ENCODE measurements at regions not wholly inside any gene's neighbourhood (a gene's known extent, or its start where the extent isn't known, plus 50 kb on each side); places are given as distances from the start of the nearest gene placed in this dataset.

DNA sequence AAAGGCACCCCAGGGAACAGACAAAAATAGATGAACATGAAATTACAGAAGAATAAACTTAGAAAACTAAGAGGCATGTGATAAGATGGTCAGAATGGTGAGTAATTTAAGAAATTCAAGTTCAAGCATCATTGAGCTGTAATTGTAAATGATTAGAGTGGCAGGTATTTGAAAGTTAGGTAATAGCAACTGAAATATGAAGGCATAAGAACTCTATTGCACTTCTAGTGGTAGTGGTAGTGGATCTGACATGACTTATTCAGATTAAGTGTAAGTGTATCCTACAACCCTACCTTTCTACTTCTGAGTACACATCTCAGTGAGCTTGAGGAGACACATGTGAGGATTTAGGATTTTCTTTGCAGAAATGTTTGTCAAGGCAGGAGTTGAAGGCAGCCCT, 192.9 kb upstream of the RIOK2 start:
- no peaks in the 10 kb centered on the region for H3K27me3 ChIP-seq (ENCODE audit: control insufficient read depth in 2 of 2, insufficient read depth in 1 of 2, low read length in 1 of 2)
- DNase-seq (ENCODE audit: low read depth in 6 of 9, low spot score in 9 of 9): no peak
- H3K36me3 ChIP-seq (ENCODE audit: control insufficient read depth in 2 of 2, insufficient read depth in 2 of 2, low read length in 1 of 2): no peaks in the 10 kb centered on the region
- H3K4me1 ChIP-seq (ENCODE audit: control insufficient read depth in 2 of 2, insufficient read depth in 2 of 2, low read length in 2 of 2): no peaks in the 10 kb centered on the region
- H3K9me3 ChIP-seq (ENCODE audit: control insufficient read depth in 2 of 2, insufficient read depth in 1 of 2, low read length in 1 of 2): no peaks in the 10 kb centered on the region
- no peak overlapping the region for H3K4me3 ChIP-seq (ENCODE audit: low read length in 2 of 2)
- H3K27ac ChIP-seq (ENCODE audit: low read depth in 1 of 2, low read length in 1 of 2): no peak overlapping the region

DNA sequence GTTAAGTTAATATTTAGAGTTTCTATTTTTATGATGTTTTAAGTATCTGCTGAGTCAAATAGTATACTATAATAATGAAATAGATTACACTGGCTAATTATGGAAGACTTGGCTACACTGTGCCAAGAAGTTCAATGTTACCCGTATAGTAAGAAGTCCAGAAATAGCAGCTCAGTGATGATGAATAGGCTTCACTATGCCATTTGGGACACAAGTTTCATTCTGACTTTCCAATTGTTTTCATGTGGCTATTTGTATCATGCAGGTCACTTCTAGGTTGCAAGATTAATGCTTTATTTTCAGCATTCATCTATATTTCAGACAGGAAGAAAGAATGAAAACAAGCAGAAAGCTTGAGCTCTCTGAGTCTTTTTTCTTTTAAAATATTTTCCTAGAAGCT, 194.5 kb upstream of the RIOK2 start:
- DNase-seq (ENCODE audit: low read depth in 6 of 9, low spot score in 9 of 9): no peak
- Histone ChIP-seq H3K27me3 (ENCODE audit: control insufficient read depth in 2 of 2, insufficient read depth in 1 of 2, low read length in 1 of 2) (no peaks in the 10 kb centered on the region), H3K36me3 (ENCODE audit: control insufficient read depth in 2 of 2, insufficient read depth in 2 of 2, low read length in 1 of 2) (no peaks in the 10 kb centered on the region), H3K9me3 (ENCODE audit: control insufficient read depth in 2 of 2, insufficient read depth in 1 of 2, low read length in 1 of 2) (no peaks in the 10 kb centered on the region), H3K4me3 (ENCODE audit: low read length in 2 of 2) (no peak overlapping the region), H3K4me1 (ENCODE audit: control insufficient read depth in 2 of 2, insufficient read depth in 2 of 2, low read length in 2 of 2) (no peaks in the 10 kb centered on the region), H3K27ac (ENCODE audit: low read depth in 1 of 2, low read length in 1 of 2) (no peak overlapping the region)
- WGBS: 96% methylated on average over 1 of the region's 1 CpG

DNA sequence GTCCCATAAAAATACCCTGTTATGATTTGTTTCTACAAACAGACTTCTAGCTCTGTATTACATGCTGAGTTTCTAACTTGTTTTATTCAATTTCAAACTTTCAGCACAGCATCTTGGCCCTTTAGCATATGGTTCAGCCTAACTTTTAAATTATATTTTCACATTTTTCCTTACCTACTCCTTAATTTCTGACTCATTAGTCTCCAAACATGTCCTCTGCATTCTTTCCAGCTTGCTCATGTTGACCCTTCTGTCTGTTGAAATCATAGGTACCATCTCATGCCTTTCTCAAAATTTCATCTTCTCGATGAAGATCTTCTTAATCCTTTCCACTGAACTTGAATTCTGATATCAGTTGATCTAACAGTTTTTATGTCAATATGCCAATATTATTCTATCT, 200.9 kb upstream of the RIOK2 start:
- Histone ChIP-seq H3K9me3 (ENCODE audit: control insufficient read depth in 2 of 2, insufficient read depth in 1 of 2, low read length in 1 of 2) (no peaks in the 10 kb centered on the region), H3K36me3 (ENCODE audit: control insufficient read depth in 2 of 2, insufficient read depth in 2 of 2, low read length in 1 of 2) (no peaks in the 10 kb centered on the region), H3K27ac (ENCODE audit: low read depth in 1 of 2, low read length in 1 of 2) (no peak overlapping the region), H3K27me3 (ENCODE audit: control insufficient read depth in 2 of 2, insufficient read depth in 1 of 2, low read length in 1 of 2) (no peaks in the 10 kb centered on the region), H3K4me3 (ENCODE audit: low read length in 2 of 2) (no peak overlapping the region), H3K4me1 (ENCODE audit: control insufficient read depth in 2 of 2, insufficient read depth in 2 of 2, low read length in 2 of 2) (no peaks in the 10 kb centered on the region)
- WGBS: 95% methylated on average over 1 of the region's 1 CpG
- DNase-seq (ENCODE audit: low read depth in 6 of 9, low spot score in 9 of 9): no peak

DNA sequence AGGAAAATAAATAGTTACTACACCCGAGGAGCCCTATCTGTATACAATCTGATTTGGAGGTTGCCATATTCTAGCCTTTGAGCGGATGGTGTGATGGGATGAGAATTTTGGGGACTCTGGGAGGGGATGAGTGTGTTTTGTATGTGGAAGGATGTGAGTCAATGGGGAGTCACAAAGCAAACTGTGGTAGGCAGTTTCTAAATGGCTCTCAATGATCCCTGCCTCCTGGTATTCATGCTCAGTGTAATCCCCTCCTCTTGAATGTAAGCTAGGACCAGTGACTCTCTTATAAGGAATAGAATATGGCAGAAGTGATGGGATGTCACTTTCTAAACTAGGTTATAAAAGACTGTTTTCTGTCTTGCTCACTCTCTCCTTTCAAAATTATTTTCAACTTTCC, 205.7 kb upstream of the RIOK2 start:
- no peaks in the 10 kb centered on the region for H3K27me3 ChIP-seq (ENCODE audit: control insufficient read depth in 2 of 2, insufficient read depth in 1 of 2, low read length in 1 of 2)
- H3K4me3 ChIP-seq (ENCODE audit: low read length in 2 of 2): no peak overlapping the region
- no peaks in the 10 kb centered on the region for H3K4me1 ChIP-seq (ENCODE audit: control insufficient read depth in 2 of 2, insufficient read depth in 2 of 2, low read length in 2 of 2)
- no peak for DNase-seq (ENCODE audit: low read depth in 6 of 9, low spot score in 9 of 9)
- no peak overlapping the region for H3K27ac ChIP-seq (ENCODE audit: low read depth in 1 of 2, low read length in 1 of 2)
- H3K36me3 ChIP-seq (ENCODE audit: control insufficient read depth in 2 of 2, insufficient read depth in 2 of 2, low read length in 1 of 2): no peaks in the 10 kb centered on the region
- WGBS: 96% methylated on average over 2 of the region's 2 CpGs
- no peaks in the 10 kb centered on the region for H3K9me3 ChIP-seq (ENCODE audit: control insufficient read depth in 2 of 2, insufficient read depth in 1 of 2, low read length in 1 of 2)

DNA sequence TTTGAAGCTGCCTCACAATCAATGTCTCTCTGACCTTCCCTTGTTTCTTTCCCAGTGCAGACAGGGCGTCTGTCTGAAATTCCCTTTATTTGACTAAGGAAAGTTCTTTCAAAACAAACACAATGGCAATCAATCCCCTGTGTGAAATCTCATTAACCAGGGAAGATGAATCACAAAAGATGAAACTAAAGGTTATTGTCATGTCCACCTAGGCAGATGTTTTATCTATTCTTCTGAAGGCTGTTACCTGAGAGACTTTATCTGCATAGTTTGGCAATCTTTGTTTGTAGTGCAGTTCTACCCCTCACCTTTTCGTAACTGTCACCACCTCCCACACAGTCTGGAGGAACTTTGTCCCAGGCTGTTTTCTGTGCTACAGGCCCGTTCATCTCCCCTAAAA, 217.5 kb upstream of the RIOK2 start:
- H3K9me3 ChIP-seq (ENCODE audit: control insufficient read depth in 2 of 2, insufficient read depth in 1 of 2, low read length in 1 of 2): no peaks in the 10 kb centered on the region
- H3K27me3 ChIP-seq (ENCODE audit: control insufficient read depth in 2 of 2, insufficient read depth in 1 of 2, low read length in 1 of 2): no peaks in the 10 kb centered on the region
- 90% methylated on average over 3 of the region's 3 CpGs for WGBS
- H3K4me3 ChIP-seq (ENCODE audit: low read length in 2 of 2): no peak overlapping the region
- H3K4me1 ChIP-seq (ENCODE audit: control insufficient read depth in 2 of 2, insufficient read depth in 2 of 2, low read length in 2 of 2): no peaks in the 10 kb centered on the region
- no peak for DNase-seq (ENCODE audit: low read depth in 6 of 9, low spot score in 9 of 9)
- no peaks in the 10 kb centered on the region for H3K36me3 ChIP-seq (ENCODE audit: control insufficient read depth in 2 of 2, insufficient read depth in 2 of 2, low read length in 1 of 2)
- no peak overlapping the region for H3K27ac ChIP-seq (ENCODE audit: low read depth in 1 of 2, low read length in 1 of 2)

DNA sequence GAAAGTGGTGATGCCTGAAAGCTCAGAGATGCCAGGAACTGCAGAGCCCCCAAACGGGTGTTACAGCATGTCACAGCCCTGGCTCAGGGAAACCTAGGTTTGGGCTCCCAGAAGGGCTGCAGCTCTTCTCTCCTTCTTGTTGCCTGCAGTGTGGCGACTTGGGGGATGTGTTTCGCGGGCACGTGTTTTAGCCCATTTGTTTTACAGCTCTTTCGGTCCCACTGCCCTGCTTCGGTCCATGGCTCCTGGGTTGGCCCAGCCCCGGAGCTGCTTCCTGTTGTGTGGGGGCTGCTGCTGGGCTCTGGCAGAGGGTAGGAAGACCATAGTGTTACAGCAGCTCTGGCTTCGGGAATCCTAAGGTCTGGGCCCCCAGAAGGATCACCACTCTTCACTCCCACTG, 222.9 kb upstream of the RIOK2 start:
- WGBS: 96% methylated on average over 9 of the region's 9 CpGs
- Histone ChIP-seq H3K4me3 (ENCODE audit: low read length in 2 of 2) (no peak overlapping the region), H3K27me3 (ENCODE audit: control insufficient read depth in 2 of 2, insufficient read depth in 1 of 2, low read length in 1 of 2) (no peaks in the 10 kb centered on the region), H3K27ac (ENCODE audit: low read depth in 1 of 2, low read length in 1 of 2) (no peak overlapping the region), H3K4me1 (ENCODE audit: control insufficient read depth in 2 of 2, insufficient read depth in 2 of 2, low read length in 2 of 2) (no peaks in the 10 kb centered on the region), H3K36me3 (ENCODE audit: control insufficient read depth in 2 of 2, insufficient read depth in 2 of 2, low read length in 1 of 2) (no peaks in the 10 kb centered on the region), H3K9me3 (ENCODE audit: control insufficient read depth in 2 of 2, insufficient read depth in 1 of 2, low read length in 1 of 2) (peaks cover 0 to 7% of the 10 kb centered on the region in 2 donors)
- DNase-seq (ENCODE audit: low read depth in 6 of 9, low spot score in 9 of 9): no peak

DNA sequence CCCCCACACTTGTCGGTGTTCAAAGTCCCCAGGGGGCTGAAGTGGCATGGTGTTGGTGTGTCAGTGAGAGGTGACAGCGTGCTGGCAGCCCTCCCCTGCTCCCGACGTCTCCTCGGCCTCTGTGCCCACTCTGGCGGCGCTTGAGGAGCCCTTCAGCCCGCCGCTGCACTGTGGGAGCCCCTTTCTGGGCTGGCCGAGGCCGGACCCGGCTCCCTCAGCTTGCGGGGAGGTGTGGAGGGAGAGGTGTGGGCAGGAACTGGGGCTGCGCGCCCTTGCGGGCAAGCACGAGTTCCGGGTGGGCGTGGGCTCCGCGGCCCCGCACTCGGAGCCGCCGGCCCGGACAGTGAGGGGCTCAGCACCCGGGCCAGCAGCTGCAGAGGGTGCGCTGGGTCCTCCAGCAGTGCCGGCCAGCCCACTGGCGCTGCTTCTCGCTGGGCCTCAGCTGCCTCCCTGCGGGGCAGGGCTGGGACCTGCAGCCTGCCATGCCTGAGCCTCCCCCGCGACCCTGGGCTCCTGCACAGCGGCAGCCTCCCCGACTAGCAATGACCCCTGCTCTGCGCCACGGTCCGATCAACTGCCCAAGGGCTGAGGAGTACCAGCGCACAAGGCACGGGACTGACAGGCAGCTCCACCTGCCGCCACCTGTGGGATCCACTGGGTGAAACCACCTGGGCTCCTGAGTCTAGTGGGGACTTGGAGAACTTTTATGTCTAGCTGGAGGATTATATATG, 224.1 kb upstream of the RIOK2 start:
- WGBS: 97% methylated on average over 42 of the region's 42 CpGs
- no peaks in the 10 kb centered on the region for H3K27me3 ChIP-seq (ENCODE audit: control insufficient read depth in 2 of 2, insufficient read depth in 1 of 2, low read length in 1 of 2)
- no peak for DNase-seq (ENCODE audit: low read depth in 6 of 9, low spot score in 9 of 9)
- H3K27ac ChIP-seq (ENCODE audit: low read depth in 1 of 2, low read length in 1 of 2): no peak overlapping the region
- H3K4me1 ChIP-seq (ENCODE audit: control insufficient read depth in 2 of 2, insufficient read depth in 2 of 2, low read length in 2 of 2): no peaks in the 10 kb centered on the region
- H3K9me3 ChIP-seq (ENCODE audit: control insufficient read depth in 2 of 2, insufficient read depth in 1 of 2, low read length in 1 of 2): peaks cover 0 to 7% of the 10 kb centered on the region in 2 donors
- no peaks in the 10 kb centered on the region for H3K36me3 ChIP-seq (ENCODE audit: control insufficient read depth in 2 of 2, insufficient read depth in 2 of 2, low read length in 1 of 2)
- H3K4me3 ChIP-seq (ENCODE audit: low read length in 2 of 2): no peak overlapping the region

DNA sequence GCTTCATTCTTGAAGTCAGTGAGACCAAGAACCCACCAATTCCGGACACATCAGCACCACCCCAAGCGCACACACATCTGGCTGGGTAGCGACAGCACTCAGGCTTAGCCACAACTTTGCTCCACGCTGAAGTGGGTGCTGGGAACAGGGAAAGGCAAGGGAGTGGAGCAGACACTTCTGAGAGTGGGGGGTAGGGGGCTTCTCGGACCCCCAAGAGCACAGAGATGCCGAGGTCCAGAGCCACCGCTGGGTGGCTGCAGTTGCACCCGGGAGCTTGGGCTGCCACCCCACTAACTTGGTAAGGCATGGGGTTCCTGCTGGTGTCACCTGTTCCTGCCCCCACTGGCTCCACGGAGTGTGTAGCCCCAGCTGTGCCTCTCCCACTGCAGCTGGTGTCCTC, 225.3 kb upstream of the RIOK2 start:
- Histone ChIP-seq H3K36me3 (ENCODE audit: control insufficient read depth in 2 of 2, insufficient read depth in 2 of 2, low read length in 1 of 2) (no peaks in the 10 kb centered on the region), H3K4me3 (ENCODE audit: low read length in 2 of 2) (no peak overlapping the region), H3K4me1 (ENCODE audit: control insufficient read depth in 2 of 2, insufficient read depth in 2 of 2, low read length in 2 of 2) (no peaks in the 10 kb centered on the region), H3K27ac (ENCODE audit: low read depth in 1 of 2, low read length in 1 of 2) (no peak overlapping the region), H3K27me3 (ENCODE audit: control insufficient read depth in 2 of 2, insufficient read depth in 1 of 2, low read length in 1 of 2) (no peaks in the 10 kb centered on the region), H3K9me3 (ENCODE audit: control insufficient read depth in 2 of 2, insufficient read depth in 1 of 2, low read length in 1 of 2) (peaks cover 0 to 7% of the 10 kb centered on the region in 2 donors)
- 83% methylated on average over 9 of the region's 9 CpGs for WGBS
- no peak for DNase-seq (ENCODE audit: low read depth in 6 of 9, low spot score in 9 of 9)

DNA sequence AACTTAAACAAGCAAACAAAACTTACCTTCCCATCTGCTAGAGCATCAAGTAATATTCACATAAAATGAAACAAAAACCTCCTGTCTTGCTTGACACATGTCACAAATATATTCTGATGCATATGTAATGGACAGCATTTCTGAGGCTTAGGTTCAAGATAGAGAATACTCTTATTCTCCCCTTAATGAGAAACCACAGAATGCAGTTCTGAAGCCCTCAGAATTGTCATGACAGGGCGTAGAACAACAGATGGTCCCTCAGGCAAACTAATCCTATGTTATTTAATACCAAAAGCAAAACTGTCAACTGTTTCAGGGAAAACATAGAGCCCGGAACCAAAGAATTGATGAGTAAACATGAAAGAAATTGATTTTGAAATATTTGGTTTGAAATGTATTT, 229.9 kb upstream of the RIOK2 start:
- no peak for DNase-seq (ENCODE audit: low read depth in 6 of 9, low spot score in 9 of 9)
- Histone ChIP-seq H3K4me3 (ENCODE audit: low read length in 2 of 2) (no peak overlapping the region), H3K9me3 (ENCODE audit: control insufficient read depth in 2 of 2, insufficient read depth in 1 of 2, low read length in 1 of 2) (no peaks in the 10 kb centered on the region), H3K27me3 (ENCODE audit: control insufficient read depth in 2 of 2, insufficient read depth in 1 of 2, low read length in 1 of 2) (no peaks in the 10 kb centered on the region), H3K4me1 (ENCODE audit: control insufficient read depth in 2 of 2, insufficient read depth in 2 of 2, low read length in 2 of 2) (no peaks in the 10 kb centered on the region), H3K27ac (ENCODE audit: low read depth in 1 of 2, low read length in 1 of 2) (no peak overlapping the region), H3K36me3 (ENCODE audit: control insufficient read depth in 2 of 2, insufficient read depth in 2 of 2, low read length in 1 of 2) (no peaks in the 10 kb centered on the region)
- WGBS: 93% methylated on average over 2 of the region's 2 CpGs

DNA sequence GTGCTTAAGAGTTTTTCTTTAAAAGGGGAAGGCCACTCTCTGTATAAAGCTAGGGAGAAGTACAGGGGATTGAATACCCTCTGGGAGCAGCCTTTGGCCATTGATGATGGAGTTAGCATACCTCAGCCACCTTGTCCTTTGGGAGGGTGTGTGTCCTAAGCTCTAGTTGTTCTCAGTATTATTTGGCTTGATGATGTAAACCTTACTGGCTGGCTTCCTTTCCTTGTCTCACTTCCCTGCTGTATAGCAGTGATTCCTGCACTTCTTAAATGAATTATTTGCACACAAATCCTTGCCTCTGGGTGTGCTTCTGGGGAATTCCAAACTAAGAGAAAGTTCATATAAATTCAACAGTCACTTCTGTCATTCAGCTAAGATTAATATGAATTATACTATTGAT, 234.9 kb upstream of the RIOK2 start:
- Histone ChIP-seq H3K27me3 (ENCODE audit: control insufficient read depth in 2 of 2, insufficient read depth in 1 of 2, low read length in 1 of 2) (no peaks in the 10 kb centered on the region), H3K36me3 (ENCODE audit: control insufficient read depth in 2 of 2, insufficient read depth in 2 of 2, low read length in 1 of 2) (no peaks in the 10 kb centered on the region), H3K9me3 (ENCODE audit: control insufficient read depth in 2 of 2, insufficient read depth in 1 of 2, low read length in 1 of 2) (no peaks in the 10 kb centered on the region), H3K27ac (ENCODE audit: low read depth in 1 of 2, low read length in 1 of 2) (no peak overlapping the region), H3K4me3 (ENCODE audit: low read length in 2 of 2) (no peak overlapping the region), H3K4me1 (ENCODE audit: control insufficient read depth in 2 of 2, insufficient read depth in 2 of 2, low read length in 2 of 2) (no peaks in the 10 kb centered on the region)
- no peak for DNase-seq (ENCODE audit: low read depth in 6 of 9, low spot score in 9 of 9)

Measured in thymus (tissue), 11 donors.